C4-2B (cell line): ENCODE measurements at regions not wholly inside any gene's neighbourhood (a gene's known extent, or its start where the extent isn't known, plus 50 kb on each side); places are given as distances from the start of the nearest gene placed in this dataset.

ENCODE experiments used
- ZFX ChIP-seq: fragments of 450-650 bp; IDR thresholded peaks from 2 replicates; pipeline ENCODE4 v1.6.1; 2017
- TF ChIP-seq, protein P1 (sequence below): fragments of 450-650 bp; conservative IDR thresholded peaks from 2 replicates; pipeline ENCODE4 v1.5.1; 2017; ENCODE audit warnings: mild to moderate bottlenecking

DNA sequence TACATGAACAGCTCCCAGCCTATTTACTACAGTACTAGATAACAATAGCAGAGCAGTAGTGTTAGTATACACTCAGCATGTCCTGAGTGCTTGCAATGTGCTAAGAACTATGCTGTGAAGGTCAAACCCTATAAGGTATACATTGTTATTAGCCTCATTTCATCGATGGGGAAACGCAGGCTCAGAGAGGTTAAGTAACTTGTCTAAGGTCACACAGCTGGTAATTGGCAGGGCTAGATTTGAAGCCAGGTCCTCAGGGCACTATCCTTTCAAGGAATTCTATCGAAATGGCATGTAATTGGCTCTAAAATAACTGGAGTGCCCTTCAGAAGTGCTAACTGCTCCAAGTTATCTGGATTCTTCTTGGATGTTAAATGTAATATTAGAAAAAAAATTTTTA is 295.6 kb downstream of the ZNF536 start:
- TF ChIP-seq, protein P1, sequence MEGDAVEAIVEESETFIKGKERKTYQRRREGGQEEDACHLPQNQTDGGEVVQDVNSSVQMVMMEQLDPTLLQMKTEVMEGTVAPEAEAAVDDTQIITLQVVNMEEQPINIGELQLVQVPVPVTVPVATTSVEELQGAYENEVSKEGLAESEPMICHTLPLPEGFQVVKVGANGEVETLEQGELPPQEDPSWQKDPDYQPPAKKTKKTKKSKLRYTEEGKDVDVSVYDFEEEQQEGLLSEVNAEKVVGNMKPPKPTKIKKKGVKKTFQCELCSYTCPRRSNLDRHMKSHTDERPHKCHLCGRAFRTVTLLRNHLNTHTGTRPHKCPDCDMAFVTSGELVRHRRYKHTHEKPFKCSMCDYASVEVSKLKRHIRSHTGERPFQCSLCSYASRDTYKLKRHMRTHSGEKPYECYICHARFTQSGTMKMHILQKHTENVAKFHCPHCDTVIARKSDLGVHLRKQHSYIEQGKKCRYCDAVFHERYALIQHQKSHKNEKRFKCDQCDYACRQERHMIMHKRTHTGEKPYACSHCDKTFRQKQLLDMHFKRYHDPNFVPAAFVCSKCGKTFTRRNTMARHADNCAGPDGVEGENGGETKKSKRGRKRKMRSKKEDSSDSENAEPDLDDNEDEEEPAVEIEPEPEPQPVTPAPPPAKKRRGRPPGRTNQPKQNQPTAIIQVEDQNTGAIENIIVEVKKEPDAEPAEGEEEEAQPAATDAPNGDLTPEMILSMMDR: no peak
- TF ChIP-seq ZFX: no peak
